ENCODE measurements at regions not wholly inside any gene's neighbourhood (a gene's known extent, or its start where the extent isn't known, plus 50 kb on each side); places are given as distances from the start of the nearest gene placed in this dataset.

GRCh38 chr2:41703123-41703522, 344.7 kb upstream of the PKDCC start:
- H3K4me3 ChIP-seq (ENCODE audit: insufficient read depth, low read depth, low read length): no peak overlapping the region
- DNase-seq: no peak
- H3K36me3 ChIP-seq (replicated peaks; ENCODE audit: control insufficient read depth, insufficient read depth, low read length): no peaks in the 10 kb centered on the region
- H3K27me3 ChIP-seq (ENCODE audit: control insufficient read depth, insufficient read depth, low read length): no peaks in the 10 kb centered on the region

GRCh38 chr2:41705634-41706033, 342.2 kb upstream of the PKDCC start:
- DNase-seq: no peak
- H3K4me3 ChIP-seq (ENCODE audit: insufficient read depth, low read depth, low read length): no peak overlapping the region
- no peaks in the 10 kb centered on the region for H3K36me3 ChIP-seq (replicated peaks; ENCODE audit: control insufficient read depth, insufficient read depth, low read length)
- H3K27me3 ChIP-seq (ENCODE audit: control insufficient read depth, insufficient read depth, low read length): no peaks in the 10 kb centered on the region

GRCh38 chr2:41706286-41706685, 341.5 kb upstream of the PKDCC start:
- H3K4me3 ChIP-seq (ENCODE audit: insufficient read depth, low read depth, low read length): no peak overlapping the region
- no peak for DNase-seq

GRCh38 chr2:41707790-41708451, 339.9 kb upstream of the PKDCC start:
- no peaks in the 10 kb centered on the region for H3K36me3 ChIP-seq (replicated peaks; ENCODE audit: control insufficient read depth, insufficient read depth, low read length)
- no peak for DNase-seq
- H3K27me3 ChIP-seq (ENCODE audit: control insufficient read depth, insufficient read depth, low read length): no peaks in the 10 kb centered on the region
- no peak overlapping the region for H3K4me3 ChIP-seq (ENCODE audit: insufficient read depth, low read depth, low read length)

More at GRCh38 chr2:41706286-41706685, 341.5 kb upstream of the PKDCC start:
- no peaks in the 10 kb centered on the region for H3K27me3 ChIP-seq (ENCODE audit: control insufficient read depth, insufficient read depth, low read length)
- no peaks in the 10 kb centered on the region for H3K36me3 ChIP-seq (replicated peaks; ENCODE audit: control insufficient read depth, insufficient read depth, low read length)

GRCh38 chr2:41709702-41710599, 337.9 kb upstream of the PKDCC start:
- Histone ChIP-seq H3K36me3 (replicated peaks; ENCODE audit: control insufficient read depth, insufficient read depth, low read length) (no peaks in the 10 kb centered on the region), H3K4me3 (ENCODE audit: insufficient read depth, low read depth, low read length) (no peak overlapping the region), H3K27me3 (ENCODE audit: control insufficient read depth, insufficient read depth, low read length) (no peaks in the 10 kb centered on the region)
- no peak for DNase-seq

GRCh38 chr2:41710944-41711343, 336.9 kb upstream of the PKDCC start:
- H3K4me3 ChIP-seq (ENCODE audit: insufficient read depth, low read depth, low read length): no peak overlapping the region
- H3K36me3 ChIP-seq (replicated peaks; ENCODE audit: control insufficient read depth, insufficient read depth, low read length): no peaks in the 10 kb centered on the region
- DNase-seq: no peak
- H3K27me3 ChIP-seq (ENCODE audit: control insufficient read depth, insufficient read depth, low read length): no peaks in the 10 kb centered on the region

GRCh38 chr2:41711736-41712135, 336.1 kb upstream of the PKDCC start:
- H3K36me3 ChIP-seq (replicated peaks; ENCODE audit: control insufficient read depth, insufficient read depth, low read length): no peaks in the 10 kb centered on the region
- no peaks in the 10 kb centered on the region for H3K27me3 ChIP-seq (ENCODE audit: control insufficient read depth, insufficient read depth, low read length)
- no peak for DNase-seq
- no peak overlapping the region for H3K4me3 ChIP-seq (ENCODE audit: insufficient read depth, low read depth, low read length)

- H3K4me3 ChIP-seq (ENCODE audit: insufficient read depth, low read depth, low read length): no peak overlapping the region
- DNase-seq: no peak
- no peaks in the 10 kb centered on the region for H3K27me3 ChIP-seq (ENCODE audit: control insufficient read depth, insufficient read depth, low read length)
- no peaks in the 10 kb centered on the region for H3K36me3 ChIP-seq (replicated peaks; ENCODE audit: control insufficient read depth, insufficient read depth, low read length)
Observed at GRCh38 chr2:41716497-41716896, 331.3 kb upstream of the PKDCC start.

GRCh38 chr2:41717839-41718238, 330.0 kb upstream of the PKDCC start:
- H3K27me3 ChIP-seq (ENCODE audit: control insufficient read depth, insufficient read depth, low read length): no peaks in the 10 kb centered on the region
- no peaks in the 10 kb centered on the region for H3K36me3 ChIP-seq (replicated peaks; ENCODE audit: control insufficient read depth, insufficient read depth, low read length)
- no peak overlapping the region for H3K4me3 ChIP-seq (ENCODE audit: insufficient read depth, low read depth, low read length)
- DNase-seq: no peak

GRCh38 chr2:41718705-41719104, 329.1 kb upstream of the PKDCC start:
- DNase-seq: no peak
- Histone ChIP-seq H3K4me3 (ENCODE audit: insufficient read depth, low read depth, low read length) (no peak overlapping the region), H3K36me3 (replicated peaks; ENCODE audit: control insufficient read depth, insufficient read depth, low read length) (no peaks in the 10 kb centered on the region), H3K27me3 (ENCODE audit: control insufficient read depth, insufficient read depth, low read length) (no peaks in the 10 kb centered on the region)

- Histone ChIP-seq H3K27me3 (ENCODE audit: control insufficient read depth, insufficient read depth, low read length) (no peaks in the 10 kb centered on the region), H3K4me3 (ENCODE audit: insufficient read depth, low read depth, low read length) (no peak overlapping the region), H3K36me3 (replicated peaks; ENCODE audit: control insufficient read depth, insufficient read depth, low read length) (no peaks in the 10 kb centered on the region)
- DNase-seq: no peak
Observed at GRCh38 chr2:41719756-41720155, 328.1 kb upstream of the PKDCC start.

GRCh38 chr2:41720331-41721251, 327.2 kb upstream of the PKDCC start:
- Histone ChIP-seq H3K36me3 (replicated peaks; ENCODE audit: control insufficient read depth, insufficient read depth, low read length) (no peaks in the 10 kb centered on the region), H3K4me3 (ENCODE audit: insufficient read depth, low read depth, low read length) (no peak overlapping the region), H3K27me3 (ENCODE audit: control insufficient read depth, insufficient read depth, low read length) (no peaks in the 10 kb centered on the region)
- no peak for DNase-seq

GRCh38 chr2:41722668-41723369, 325.0 kb upstream of the PKDCC start:
- DNase-seq: no peak

GRCh38 chr2:41723526-41723925, 324.3 kb upstream of the PKDCC start:
- Histone ChIP-seq H3K36me3 (replicated peaks; ENCODE audit: control insufficient read depth, insufficient read depth, low read length) (no peaks in the 10 kb centered on the region), H3K27me3 (ENCODE audit: control insufficient read depth, insufficient read depth, low read length) (no peaks in the 10 kb centered on the region), H3K4me3 (ENCODE audit: insufficient read depth, low read depth, low read length) (no peak overlapping the region)
- no peak for DNase-seq

More at GRCh38 chr2:41722668-41723369, 325.0 kb upstream of the PKDCC start:
- Histone ChIP-seq H3K4me3 (ENCODE audit: insufficient read depth, low read depth, low read length) (no peak overlapping the region), H3K36me3 (replicated peaks; ENCODE audit: control insufficient read depth, insufficient read depth, low read length) (no peaks in the 10 kb centered on the region), H3K27me3 (ENCODE audit: control insufficient read depth, insufficient read depth, low read length) (no peaks in the 10 kb centered on the region)
